ENCODE measurements at regions not wholly inside any gene's neighbourhood (a gene's known extent, or its start where the extent isn't known, plus 50 kb on each side); places are given as distances from the start of the nearest gene placed in this dataset.

DNA sequence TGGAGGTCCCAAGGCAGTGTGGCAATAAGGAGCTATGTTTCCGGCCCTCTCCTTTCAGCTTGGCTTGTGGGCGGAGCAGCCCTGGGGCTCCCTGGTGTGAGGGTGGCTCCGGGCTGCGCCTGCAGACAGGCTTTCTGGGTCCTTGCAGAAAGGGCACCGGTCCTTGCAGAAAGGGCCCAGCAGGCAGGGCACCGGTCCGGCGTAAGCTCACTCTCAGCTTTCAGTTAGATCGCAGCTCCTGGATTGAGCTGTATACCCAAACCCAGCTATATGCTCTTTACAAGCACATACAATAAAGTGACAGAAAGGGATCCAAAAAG is 293.8 kb upstream of the SHH start:
- H3K9me3 Mint-ChIP-seq (ENCODE audit: insufficient read depth) = no peaks in the 10 kb centered on the region
- H3K9me3 ChIP-seq (ENCODE audit: control extremely low read depth in 1 of 3, control insufficient read depth in 2 of 3, insufficient read depth in 1 of 3, low read length in 2 of 3) = peaks cover 0 to 22% (median 0%) of the 10 kb centered on the region in 3 donors
- POLR2A ChIA-PET = no interaction called here
- ATAC-seq (ENCODE audit: low read depth) (no peak), DNase-seq (no peak)
- H3K36me3 ChIP-seq (replicated peaks in 1 of 2; ENCODE audit: control extremely low read depth in 1 of 2, control insufficient read depth in 1 of 2, extremely low read depth in 1 of 2, insufficient read depth in 2 of 2, low read length in 1 of 2) = no peaks in the 10 kb centered on the region
- H3K4me1 ChIP-seq (ENCODE audit: control insufficient read depth in 2 of 2, insufficient read depth in 2 of 2, low read length in 2 of 2) = no peaks in the 10 kb centered on the region
- H2AFZ ChIP-seq (ENCODE audit: insufficient read depth, low read depth, low read length, poor library complexity, severe bottlenecking) = no peak overlapping the region
- 92% methylated on average over 9 of the region's 9 CpGs for WGBS (ENCODE audit: insufficient coverage)
- intact Hi-C loops (cut with micrococcal nuclease) = no loop called here
- H4K20me1 ChIP-seq (ENCODE audit: control insufficient read depth, insufficient read depth, low read length, poor library complexity, severe bottlenecking) = no peaks in the 10 kb centered on the region
- no peaks in the 10 kb centered on the region for H3K79me2 ChIP-seq (ENCODE audit: control insufficient read depth, insufficient read depth, low read length)
- H3K27ac ChIP-seq (ENCODE audit: low read length in 2 of 2) = no peak overlapping the region
- no peak overlapping the region for H3K4me2 ChIP-seq (replicated peaks; ENCODE audit: low read depth, low read length, poor library complexity, severe bottlenecking)
- no peak overlapping the region for H3K9ac ChIP-seq (ENCODE audit: low read length)
- no peaks in the 10 kb centered on the region for H3K4me1 Mint-ChIP-seq
- CTCF ChIA-PET = no interaction called here
- no peaks in the 10 kb centered on the region for H3K27me3 Mint-ChIP-seq
- no peak for TF ChIP-seq CTCF (IDR thresholded peaks at IDR 0.05)
- TF ChIP-seq EZH2 (IDR thresholded peaks at IDR 0.05; ENCODE audit: borderline replicate concordance, insufficient read depth, low read depth, low read length, poor library complexity, severe bottlenecking) = no peak
- H3K27ac Mint-ChIP-seq = no peak overlapping the region
- H3K4me3 ChIP-seq (ENCODE audit: control extremely low read depth in 1 of 5, extremely low read depth in 1 of 5, insufficient read depth in 1 of 5, low read depth in 2 of 5, low read length in 4 of 5) = no peak overlapping the region
- no peaks in the 10 kb centered on the region for H3K27me3 ChIP-seq (replicated peaks in 1 of 4; ENCODE audit: control extremely low read depth in 1 of 4, control insufficient read depth in 3 of 4, insufficient read depth in 4 of 4, low read length in 3 of 4)
- no peak overlapping the region for H3K4me3 Mint-ChIP-seq

DNA sequence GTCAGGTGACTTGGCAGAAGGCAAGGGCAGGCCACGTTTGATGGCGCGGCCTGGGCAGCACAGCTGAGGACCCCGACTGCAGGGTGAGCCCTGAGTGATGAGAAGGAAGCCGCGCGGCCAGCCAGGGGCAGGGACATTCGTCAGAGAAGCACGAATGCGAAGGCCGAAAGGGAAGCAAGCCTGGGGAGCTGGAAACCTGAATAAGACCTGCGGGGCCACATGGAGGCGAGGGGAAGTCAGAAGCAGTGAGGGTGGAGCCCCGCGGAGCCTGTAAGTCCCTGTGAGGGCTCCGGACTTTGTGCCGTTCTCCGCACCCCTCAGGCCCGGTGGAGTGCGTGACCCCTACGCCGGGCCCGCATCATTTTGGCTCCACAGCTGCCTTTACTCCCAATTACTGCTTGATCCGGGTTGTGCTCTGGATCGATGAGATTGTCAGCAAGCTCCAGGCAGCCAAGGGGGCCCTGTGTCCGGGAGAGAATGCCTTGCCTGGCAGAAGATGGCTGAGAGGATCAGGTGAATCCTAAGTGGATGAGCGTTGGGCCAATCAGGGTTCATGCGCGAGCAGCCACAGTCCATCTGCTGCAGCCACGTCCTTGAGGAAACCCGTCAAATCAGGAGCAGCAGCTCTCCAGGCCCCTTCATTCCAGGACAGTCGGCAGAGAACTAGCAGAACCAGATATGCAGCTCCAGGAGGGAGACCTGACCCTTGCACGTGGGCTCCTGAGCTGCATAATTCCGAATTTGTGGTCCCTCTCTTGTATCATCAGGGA is 293.3 kb upstream of the SHH start:
- POLR2A ChIA-PET = no interaction called here
- no peaks in the 10 kb centered on the region for H3K79me2 ChIP-seq (ENCODE audit: control insufficient read depth, insufficient read depth, low read length)
- no peaks in the 10 kb centered on the region for H3K27me3 ChIP-seq (replicated peaks in 1 of 4; ENCODE audit: control extremely low read depth in 1 of 4, control insufficient read depth in 3 of 4, insufficient read depth in 4 of 4, low read length in 3 of 4)
- H2AFZ ChIP-seq (ENCODE audit: insufficient read depth, low read depth, low read length, poor library complexity, severe bottlenecking) = no peak overlapping the region
- H3K9me3 ChIP-seq (ENCODE audit: control extremely low read depth in 1 of 3, control insufficient read depth in 2 of 3, insufficient read depth in 1 of 3, low read length in 2 of 3) = peaks cover 0 to 22% (median 0%) of the 10 kb centered on the region in 3 donors
- H3K36me3 ChIP-seq (replicated peaks in 1 of 2; ENCODE audit: control extremely low read depth in 1 of 2, control insufficient read depth in 1 of 2, extremely low read depth in 1 of 2, insufficient read depth in 2 of 2, low read length in 1 of 2) = no peaks in the 10 kb centered on the region
- WGBS (ENCODE audit: insufficient coverage) = 84% methylated on average over 27 of the region's 34 CpGs
- Mint-ChIP-seq H3K9me3 (ENCODE audit: insufficient read depth) (no peaks in the 10 kb centered on the region), H3K4me3 (no peak overlapping the region), H3K27me3 (no peaks in the 10 kb centered on the region), H3K4me1 (no peaks in the 10 kb centered on the region), H3K27ac (no peak overlapping the region)
- intact Hi-C loops (cut with micrococcal nuclease) = no loop called here
- no peak overlapping the region for H3K4me3 ChIP-seq (ENCODE audit: control extremely low read depth in 1 of 5, extremely low read depth in 1 of 5, insufficient read depth in 1 of 5, low read depth in 2 of 5, low read length in 4 of 5)
- TF ChIP-seq EZH2 (IDR thresholded peaks at IDR 0.05; ENCODE audit: borderline replicate concordance, insufficient read depth, low read depth, low read length, poor library complexity, severe bottlenecking) = no peak
- H3K9ac ChIP-seq (ENCODE audit: low read length) = no peak overlapping the region
- DNase-seq = no peak
- no peaks in the 10 kb centered on the region for H4K20me1 ChIP-seq (ENCODE audit: control insufficient read depth, insufficient read depth, low read length, poor library complexity, severe bottlenecking)
- H3K4me2 ChIP-seq (replicated peaks; ENCODE audit: low read depth, low read length, poor library complexity, severe bottlenecking) = no peak overlapping the region
- no peak for ATAC-seq (ENCODE audit: low read depth)
- no peaks in the 10 kb centered on the region for H3K4me1 ChIP-seq (ENCODE audit: control insufficient read depth in 2 of 2, insufficient read depth in 2 of 2, low read length in 2 of 2)
- no peak overlapping the region for H3K27ac ChIP-seq (ENCODE audit: low read length in 2 of 2)
- CTCF ChIA-PET = no interaction called here

All from B cell (primary cell).